CD4-positive, alpha-beta T cell treated with Interleukin-1 beta for 1 hour (primary cell): ENCODE measurements at regions not wholly inside any gene's neighbourhood (a gene's known extent, or its start where the extent isn't known, plus 50 kb on each side); places are given as distances from the start of the nearest gene placed in this dataset.
A peak's percentile ranks its signal among the peaks of the same experiment; 100 is the strongest.

ENCODE experiments used
- DNase-seq, 2 donors: peaks; one replicate each; pipeline ENCODE4 v3.0.0-alpha.2; 2020 to 2022

GRCh38 chr4:184879271-184879670 is 53.5 kb upstream of the ACSL1 start:
- DNase-seq = no peak

- DNase-seq = no peak
These were observed 56.5 kb upstream of the ACSL1 start for GRCh38 chr4:184882276-184882675.

- no peak for DNase-seq
These were observed 57.3 kb upstream of the ACSL1 start for GRCh38 chr4:184883024-184883423.

GRCh38 chr4:184884883-184885282 is 59.1 kb upstream of the ACSL1 start:
- no peak for DNase-seq

GRCh38 chr4:184885602-184886001 is 59.8 kb upstream of the ACSL1 start:
- DNase-seq = no peak

GRCh38 chr4:184887333-184887732 is 61.6 kb upstream of the ACSL1 start:
- DNase-seq = no peak

GRCh38 chr4:184887947-184888346 is 62.2 kb upstream of the ACSL1 start:
- DNase-seq = no peak

- peak in 1 of 2 donors; percentile 36 for DNase-seq
These were observed 64.0 kb upstream of the ACSL1 start for GRCh38 chr4:184889666-184890335.

- no peak for DNase-seq
These were observed 64.7 kb upstream of the ACSL1 start for GRCh38 chr4:184890499-184890898.

GRCh38 chr4:184891816-184892397 is 66.1 kb upstream of the ACSL1 start:
- no peak for DNase-seq

- no peak for DNase-seq
These were observed 67.2 kb upstream of the ACSL1 start for GRCh38 chr4:184892999-184893398.

GRCh38 chr4:184893801-184894571 is 68.2 kb upstream of the ACSL1 start:
- no peak for DNase-seq

- no peak for DNase-seq
These were observed 69.4 kb upstream of the ACSL1 start for GRCh38 chr4:184895012-184895695.

- DNase-seq = peak in 1 of 2 donors; percentile 73
These were observed 71.3 kb upstream of the ACSL1 start for GRCh38 chr4:184896868-184897715.

GRCh38 chr4:184897895-184898294 is 72.1 kb upstream of the ACSL1 start:
- DNase-seq = no peak

- DNase-seq = no peak
These were observed 73.0 kb upstream of the ACSL1 start for GRCh38 chr4:184898793-184899192.

GRCh38 chr4:184899261-184900134 is 73.7 kb upstream of the ACSL1 start:
- no peak for DNase-seq

GRCh38 chr4:184900184-184900583 is 74.4 kb upstream of the ACSL1 start:
- no peak for DNase-seq

- DNase-seq = no peak
These were observed 76.8 kb upstream of the ACSL1 start for GRCh38 chr4:184902550-184902949.

- no peak for DNase-seq
These were observed 80.8 kb upstream of the ACSL1 start for GRCh38 chr4:184906480-184907097.

GRCh38 chr4:184907216-184907615 is 81.4 kb upstream of the ACSL1 start:
- no peak for DNase-seq
